ENCODE measurements at regions not wholly inside any gene's neighbourhood (a gene's known extent, or its start where the extent isn't known, plus 50 kb on each side); places are given as distances from the start of the nearest gene placed in this dataset.

GRCh38 chr2:16179701-16180416 is 239.5 kb downstream of the MYCN start:
- DNase-seq (ENCODE audit: low read depth), result no peak

GRCh38 chr2:16178551-16179130 is 238.3 kb downstream of the MYCN start:
- DNase-seq (ENCODE audit: low read depth), result no peak

DNA sequence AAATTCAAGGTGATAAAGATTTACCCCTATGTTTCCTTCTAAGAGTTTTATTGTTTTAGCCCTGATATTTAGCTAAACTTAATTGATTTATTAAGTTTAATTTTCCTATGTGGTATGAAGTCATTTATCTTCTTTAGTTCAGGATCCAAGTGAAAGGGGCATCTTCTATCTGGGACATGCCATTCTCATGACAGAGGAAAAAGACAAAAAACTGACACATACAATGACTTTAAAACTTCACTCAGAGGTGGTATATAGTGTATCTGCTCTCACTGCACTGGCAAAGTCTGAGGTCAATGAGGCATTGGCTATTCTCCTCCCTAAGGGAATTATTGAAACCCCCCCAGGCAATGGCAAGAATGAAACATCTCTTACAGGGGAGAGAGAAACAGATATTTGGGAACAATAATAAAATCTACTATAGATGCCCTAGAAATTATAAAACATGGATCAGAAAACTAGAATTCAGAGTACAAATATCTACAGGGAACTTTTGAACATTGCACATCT is 237.4 kb downstream of the MYCN start:
- no peak for DNase-seq (ENCODE audit: low read depth)

DNA sequence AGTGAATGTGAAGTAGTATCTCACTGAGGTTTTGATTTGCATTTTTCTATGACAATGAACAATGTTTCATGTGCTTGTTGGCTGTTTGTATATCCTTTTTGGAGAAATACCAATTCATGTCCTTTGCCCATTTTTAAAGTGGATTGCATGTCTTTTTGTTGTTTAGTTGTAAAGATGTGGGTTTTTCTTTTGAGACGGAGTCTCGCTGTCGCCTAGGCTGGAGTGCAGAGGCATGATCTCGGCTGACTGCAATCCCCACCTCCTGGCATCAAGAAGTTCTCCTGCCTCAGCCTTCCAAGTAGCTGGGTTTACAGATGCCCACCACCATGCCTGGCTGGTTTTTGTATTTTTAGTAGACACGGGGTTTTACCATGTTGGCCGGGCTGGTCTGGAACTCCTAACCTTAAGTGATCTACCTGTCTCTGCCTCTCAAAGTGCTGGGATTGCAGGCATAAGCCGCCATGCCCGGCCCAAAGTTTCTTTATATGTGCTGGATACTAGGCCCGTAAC is 236.7 kb downstream of the MYCN start:
- no peak for DNase-seq (ENCODE audit: low read depth)

GRCh38 chr2:16175247-16175825 is 235.0 kb downstream of the MYCN start:
- DNase-seq (ENCODE audit: low read depth), result no peak

GRCh38 chr2:16174693-16175045 is 234.3 kb downstream of the MYCN start:
- DNase-seq (ENCODE audit: low read depth), result no peak

DNA sequence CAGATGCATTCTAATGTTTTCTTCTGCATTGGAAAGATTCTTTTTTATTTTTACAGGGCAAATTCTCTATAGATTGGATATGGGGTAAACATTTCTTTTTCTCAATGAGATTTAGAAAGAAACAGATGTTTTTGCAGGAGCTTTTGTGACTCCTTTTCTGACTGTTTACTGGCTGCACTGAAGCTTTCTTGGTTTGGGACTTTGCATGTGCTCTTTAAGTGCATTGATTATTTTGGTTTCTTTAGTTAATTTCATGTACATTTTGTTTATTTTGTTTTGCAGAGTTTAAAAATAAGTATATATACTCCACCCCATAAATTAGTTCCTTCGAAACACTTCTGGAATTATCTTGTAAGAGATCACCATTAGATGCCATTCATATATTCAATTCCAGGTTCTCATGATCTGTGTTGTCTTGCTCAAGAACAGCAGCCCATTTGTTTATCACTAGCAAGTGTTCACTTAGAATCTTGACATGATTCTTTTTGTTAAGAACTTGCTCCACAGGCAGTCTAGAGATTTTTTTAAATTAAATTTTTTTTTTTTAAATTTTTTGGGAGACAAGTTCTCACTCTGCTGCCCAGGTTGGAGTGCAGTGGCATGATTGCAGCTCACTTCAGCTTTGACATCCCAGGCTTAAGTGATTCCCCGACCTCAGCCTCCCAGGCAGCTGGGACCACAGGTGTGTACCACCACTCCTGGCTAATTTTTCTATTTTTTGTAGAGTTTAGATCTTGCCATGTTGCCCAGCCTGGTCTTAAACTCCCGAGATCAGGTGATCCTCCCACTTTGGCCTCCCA is 233.7 kb downstream of the MYCN start:
- no peak for DNase-seq (ENCODE audit: low read depth)

- no peak for DNase-seq (ENCODE audit: low read depth)
These were observed 232.2 kb downstream of the MYCN start for GRCh38 chr2:16172324-16173175.

GRCh38 chr2:16171425-16171920 is 231.1 kb downstream of the MYCN start:
- DNase-seq (ENCODE audit: low read depth), result no peak

- DNase-seq (ENCODE audit: low read depth), result no peak
These were observed 230.5 kb downstream of the MYCN start for GRCh38 chr2:16170675-16171424.

- DNase-seq (ENCODE audit: low read depth), result no peak
These were observed 229.1 kb downstream of the MYCN start for GRCh38 chr2:16169381-16169960.

- DNase-seq (ENCODE audit: low read depth), result no peak
These were observed 228.3 kb downstream of the MYCN start for GRCh38 chr2:16168506-16169264.

- no peak for DNase-seq (ENCODE audit: low read depth)
These were observed 227.6 kb downstream of the MYCN start for GRCh38 chr2:16167870-16168426.

DNA sequence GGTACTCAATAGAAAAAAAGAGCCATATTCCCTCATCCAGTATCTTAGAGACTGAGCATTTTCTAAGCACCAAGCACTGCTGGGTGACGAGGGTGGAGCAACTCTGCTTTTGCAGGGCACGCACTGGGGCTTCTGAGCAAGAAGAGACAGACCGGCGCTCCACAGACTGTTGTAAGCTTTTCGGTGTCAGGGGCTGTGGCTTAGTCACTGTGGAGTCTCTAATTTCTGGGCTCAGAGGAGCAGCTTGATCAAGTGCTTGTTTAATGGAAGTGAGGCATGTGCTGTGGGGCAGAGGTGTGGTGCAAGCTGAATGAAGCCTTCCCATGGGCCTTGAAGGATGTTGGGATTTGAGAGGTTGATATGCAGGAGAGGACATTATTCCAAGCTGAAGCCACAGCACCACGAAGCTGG is 227.1 kb downstream of the MYCN start:
- DNase-seq (ENCODE audit: low read depth), result no peak

GRCh38 chr2:16166327-16166981 is 226.1 kb downstream of the MYCN start:
- DNase-seq (ENCODE audit: low read depth), result no peak

GRCh38 chr2:16165518-16166326 is 225.4 kb downstream of the MYCN start:
- no peak for DNase-seq (ENCODE audit: low read depth)

DNA sequence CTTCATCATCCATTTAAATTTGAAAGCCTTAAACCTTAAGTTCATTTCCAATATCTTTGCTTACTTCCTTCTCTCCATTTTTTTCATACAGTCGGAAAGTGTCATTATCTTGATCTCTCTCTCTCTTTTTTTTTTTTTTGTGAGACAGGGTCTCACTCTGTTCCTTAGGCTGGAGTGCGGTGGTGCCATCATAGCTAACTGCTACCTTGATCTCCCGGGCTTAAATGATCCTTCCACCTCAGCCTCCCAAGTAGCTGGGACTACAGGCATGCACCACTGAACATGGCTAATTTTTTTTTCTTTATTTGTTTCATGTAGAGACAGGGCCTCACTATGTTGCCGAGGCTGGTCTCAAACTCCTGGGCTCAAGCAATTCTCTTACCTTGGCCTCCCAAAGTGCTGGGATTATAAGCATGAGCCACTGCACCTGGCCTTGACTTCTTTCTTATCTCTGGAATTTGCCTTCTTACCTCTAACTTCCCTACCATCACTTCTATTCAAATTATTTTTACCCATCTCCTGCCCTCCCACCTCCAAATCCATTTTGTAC is 222.2 kb downstream of the MYCN start:
- no peak for DNase-seq (ENCODE audit: low read depth)
